ENCODE measurements at regions not wholly inside any gene's neighbourhood (a gene's known extent, or its start where the extent isn't known, plus 50 kb on each side); places are given as distances from the start of the nearest gene placed in this dataset.

- Histone ChIP-seq H3K79me2 (ENCODE audit: insufficient read depth, low read depth, low read length) (no peaks in the 10 kb centered on the region), H2AFZ (ENCODE audit: low read length) (no peak overlapping the region), H3K9me3 (ENCODE audit: low read length) (no peaks in the 10 kb centered on the region), H3K36me3 (ENCODE audit: insufficient read depth, low read length) (no peaks in the 10 kb centered on the region), H3K9me2 (ENCODE audit: insufficient read depth, low read length) (no peaks in the 10 kb centered on the region), H3K4me3 (ENCODE audit: low read depth, low read length, poor library complexity, severe bottlenecking) (no peak overlapping the region), H3K27ac (ENCODE audit: low read depth, low read length, poor library complexity, severe bottlenecking) (no peak overlapping the region), H3K4me2 (ENCODE audit: low read length) (peak overlapping the region; percentile 6; the same call in 1 of the 2 replicates), H4K20me1 (ENCODE audit: insufficient read depth, low read length) (no peaks in the 10 kb centered on the region), H3K4me1 (ENCODE audit: insufficient read depth, low read length, poor library complexity, severe bottlenecking) (no peaks in the 10 kb centered on the region)
- TF ChIP-seq EZH2phosphoT487 (IDR thresholded peaks at IDR 0.05; ENCODE audit: borderline replicate concordance, low read depth, low read length) = no peak
- no peak for TF ChIP-seq CTCF (conservative IDR thresholded peaks at IDR 0.05; ENCODE audit: low read length)
- intact Hi-C loops (cut with micrococcal nuclease; ENCODE audit: unreplicated experiment) = no loop called here
- POLR2A ChIA-PET = no interaction called here
- no peak for DNase-seq (ENCODE audit: low spot score)
- CTCF ChIA-PET (ENCODE audit: unreplicated experiment) = no interaction called here
- no TSS peak for BruUV-seq (replicated peaks)
Measured at GRCh38 chr5:101955891-101956290, 340.2 kb downstream of the SLCO4C1 start.

- TF ChIP-seq CTCF (conservative IDR thresholded peaks at IDR 0.05; ENCODE audit: low read length) = no peak
- TF ChIP-seq EZH2phosphoT487 (IDR thresholded peaks at IDR 0.05; ENCODE audit: borderline replicate concordance, low read depth, low read length) = no peak
- Histone ChIP-seq H4K20me1 (ENCODE audit: insufficient read depth, low read length) (no peaks in the 10 kb centered on the region), H3K27ac (ENCODE audit: low read depth, low read length, poor library complexity, severe bottlenecking) (no peak overlapping the region), H3K36me3 (ENCODE audit: insufficient read depth, low read length) (no peaks in the 10 kb centered on the region), H3K9me3 (ENCODE audit: low read length) (no peaks in the 10 kb centered on the region), H3K4me1 (ENCODE audit: insufficient read depth, low read length, poor library complexity, severe bottlenecking) (no peaks in the 10 kb centered on the region), H3K79me2 (ENCODE audit: insufficient read depth, low read depth, low read length) (no peaks in the 10 kb centered on the region), H2AFZ (ENCODE audit: low read length) (no peak overlapping the region), H3K9me2 (ENCODE audit: insufficient read depth, low read length) (no peaks in the 10 kb centered on the region), H3K4me2 (ENCODE audit: low read length) (no peak overlapping the region), H3K4me3 (ENCODE audit: low read depth, low read length, poor library complexity, severe bottlenecking) (no peak overlapping the region)
- DNase-seq (ENCODE audit: low spot score) = no peak
- intact Hi-C loops (cut with micrococcal nuclease; ENCODE audit: unreplicated experiment) = no loop called here
- CTCF ChIA-PET (ENCODE audit: unreplicated experiment) = no interaction called here
- POLR2A ChIA-PET = no interaction called here
- BruUV-seq (replicated peaks) = no TSS peak
Measured at GRCh38 chr5:101950019-101950418, 346.1 kb downstream of the SLCO4C1 start.

GRCh38 chr5:101948615-101949014 is 347.5 kb downstream of the SLCO4C1 start:
- H3K4me1 ChIP-seq (ENCODE audit: insufficient read depth, low read length, poor library complexity, severe bottlenecking) = peaks cover 5% of the 10 kb centered on the region
- intact Hi-C loops (cut with micrococcal nuclease; ENCODE audit: unreplicated experiment) = no loop called here
- H2AFZ ChIP-seq (ENCODE audit: low read length) = no peak overlapping the region
- H3K27ac ChIP-seq (ENCODE audit: low read depth, low read length, poor library complexity, severe bottlenecking) = no peak overlapping the region
- H3K36me3 ChIP-seq (ENCODE audit: insufficient read depth, low read length) = no peaks in the 10 kb centered on the region
- no peaks in the 10 kb centered on the region for H3K9me3 ChIP-seq (ENCODE audit: low read length)
- no peak overlapping the region for H3K4me2 ChIP-seq (ENCODE audit: low read length)
- H3K79me2 ChIP-seq (ENCODE audit: insufficient read depth, low read depth, low read length) = no peaks in the 10 kb centered on the region
- no peak for DNase-seq (ENCODE audit: low spot score)
- POLR2A ChIA-PET = interaction anchor here (0.6 kb wide), 1 partner anchor 38 kb away, joined by 3 read pairs; no protein-coding TSS in a partner anchor
- H4K20me1 ChIP-seq (ENCODE audit: insufficient read depth, low read length) = no peaks in the 10 kb centered on the region
- TF ChIP-seq CTCF (conservative IDR thresholded peaks at IDR 0.05; ENCODE audit: low read length) (no peak), EZH2phosphoT487 (IDR thresholded peaks at IDR 0.05; ENCODE audit: borderline replicate concordance, low read depth, low read length) (no peak)
- CTCF ChIA-PET (ENCODE audit: unreplicated experiment) = no interaction called here
- H3K4me3 ChIP-seq (ENCODE audit: low read depth, low read length, poor library complexity, severe bottlenecking) = no peak overlapping the region
- BruUV-seq (replicated peaks) = no TSS peak
- H3K9me2 ChIP-seq (ENCODE audit: insufficient read depth, low read length) = no peaks in the 10 kb centered on the region

Data from OCI-LY7 (cell line).